ENCODE measurements at regions not wholly inside any gene's neighbourhood (a gene's known extent, or its start where the extent isn't known, plus 50 kb on each side); places are given as distances from the start of the nearest gene placed in this dataset.
"Not testable (repeated sequence)": the region's sequence is repeated elsewhere in the genome, so short reads cannot be mapped to it uniquely, and the experiment has no call there.

GRCh38 chr20:30910937-30911725 is 346.3 kb upstream of the DEFB115 start:
- Mint-ChIP-seq H3K27ac (peak overlapping the region in 1 of 8 donors; percentile 2), H3K4me1 (peaks cover 5 to 10% (median 6%) of the 10 kb centered on the region in 3 donors), H3K27me3 (peaks cover 20 to 27% of the 10 kb centered on the region in 2 donors), H3K36me3 (peaks cover 0 to 8% (median 0%) of the 10 kb centered on the region in 3 donors), H3K4me3 (no peak overlapping the region), H3K9me3 (peaks cover 0 to 39% (median 37%) of the 10 kb centered on the region in 5 donors)
- DNase-seq: no peak
- no peak overlapping the region for H3K4me3 ChIP-seq (ENCODE audit: low read length)
- H3K36me3 ChIP-seq (ENCODE audit: insufficient read depth, low read length): no peaks in the 10 kb centered on the region
- H3K27me3 ChIP-seq (ENCODE audit: insufficient read depth, low read length, poor library complexity, severe bottlenecking): no peaks in the 10 kb centered on the region
- H3K27ac ChIP-seq (ENCODE audit: low read depth, low read length): no peak overlapping the region
- CTCF ChIA-PET: no interaction called here
- POLR2A ChIA-PET: no interaction called here
- no peaks in the 10 kb centered on the region for H3K9me3 ChIP-seq (ENCODE audit: low read length)
- no peaks in the 10 kb centered on the region for H3K4me1 ChIP-seq (ENCODE audit: insufficient read depth, low read length)

- H3K4me1 ChIP-seq (ENCODE audit: insufficient read depth, low read length); H3K27me3 ChIP-seq (ENCODE audit: insufficient read depth, low read length, poor library complexity, severe bottlenecking); DNase-seq; H3K4me1 Mint-ChIP-seq; H3K9me3 ChIP-seq (ENCODE audit: low read length); H3K27ac Mint-ChIP-seq; H3K36me3 Mint-ChIP-seq; H3K36me3 ChIP-seq (ENCODE audit: insufficient read depth, low read length); POLR2A ChIA-PET; H3K4me3 ChIP-seq (ENCODE audit: low read length); CTCF ChIA-PET; H3K4me3 Mint-ChIP-seq; H3K27ac ChIP-seq (ENCODE audit: low read depth, low read length): not testable (repeated sequence)
- Mint-ChIP-seq H3K27me3 (peaks cover 17 to 27% of the 10 kb centered on the region in 2 donors), H3K9me3 (peaks cover 0 to 37% (median 32%) of the 10 kb centered on the region in 5 donors)
Measured at GRCh38 chr20:30911832-30912660, 345.4 kb upstream of the DEFB115 start.

DNA sequence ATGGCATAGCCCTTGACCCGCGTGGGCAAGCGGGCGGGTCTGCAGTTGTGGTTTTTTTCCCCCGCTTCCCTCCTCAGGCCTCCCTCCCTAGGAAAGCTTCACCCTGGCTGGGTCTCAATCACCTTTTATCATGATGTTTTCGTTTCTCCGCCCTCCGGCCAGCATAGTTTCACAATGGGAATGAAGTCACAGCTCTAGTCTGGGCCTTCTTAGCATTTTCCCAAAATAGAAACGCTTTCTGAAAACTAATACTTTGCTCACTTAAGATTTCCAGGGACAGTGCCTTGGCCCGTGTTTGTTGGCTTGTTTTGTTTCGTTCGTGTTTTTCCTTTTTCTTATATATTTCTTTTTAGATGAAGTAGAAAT is 344.8 kb upstream of the DEFB115 start:
- POLR2A ChIA-PET; H3K4me1 Mint-ChIP-seq; H3K4me1 ChIP-seq (ENCODE audit: insufficient read depth, low read length); DNase-seq; H3K36me3 Mint-ChIP-seq; CTCF ChIA-PET; H3K27ac ChIP-seq (ENCODE audit: low read depth, low read length); H3K36me3 ChIP-seq (ENCODE audit: insufficient read depth, low read length); H3K27me3 ChIP-seq (ENCODE audit: insufficient read depth, low read length, poor library complexity, severe bottlenecking); H3K27ac Mint-ChIP-seq; H3K4me3 Mint-ChIP-seq; H3K9me3 ChIP-seq (ENCODE audit: low read length); H3K4me3 ChIP-seq (ENCODE audit: low read length): not testable (repeated sequence)
- peaks cover 17 to 27% of the 10 kb centered on the region in 2 donors for H3K27me3 Mint-ChIP-seq
- peaks cover 0 to 36% (median 30%) of the 10 kb centered on the region in 5 donors for H3K9me3 Mint-ChIP-seq

DNA sequence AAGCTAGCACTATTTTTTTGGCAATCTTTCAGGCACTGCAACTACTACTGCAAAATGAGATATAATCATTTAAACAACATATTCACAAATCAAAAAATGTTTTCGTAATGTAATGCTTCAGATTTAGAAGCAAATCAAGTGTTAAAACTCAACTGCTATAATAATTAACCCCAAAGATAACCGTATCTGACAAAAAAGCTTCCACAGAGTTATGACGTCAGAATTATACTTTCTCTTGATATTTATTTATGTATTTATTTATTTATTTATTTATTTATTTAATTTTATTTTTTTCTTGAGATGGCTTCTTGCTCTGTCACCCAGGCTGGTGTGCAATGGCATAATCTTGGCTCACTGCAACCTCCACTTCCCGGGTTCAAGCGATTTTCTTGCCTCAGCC is 341.1 kb upstream of the DEFB115 start:
- peaks cover 0 to 22% (median 20%) of the 10 kb centered on the region in 5 donors for H3K9me3 Mint-ChIP-seq
- H3K27me3 ChIP-seq (ENCODE audit: insufficient read depth, low read length, poor library complexity, severe bottlenecking); H3K36me3 Mint-ChIP-seq; H3K36me3 ChIP-seq (ENCODE audit: insufficient read depth, low read length); H3K27ac Mint-ChIP-seq; DNase-seq; H3K9me3 ChIP-seq (ENCODE audit: low read length); H3K4me1 ChIP-seq (ENCODE audit: insufficient read depth, low read length); H3K4me3 ChIP-seq (ENCODE audit: low read length); CTCF ChIA-PET; H3K27ac ChIP-seq (ENCODE audit: low read depth, low read length); H3K4me1 Mint-ChIP-seq; H3K4me3 Mint-ChIP-seq; POLR2A ChIA-PET: not testable (repeated sequence)
- H3K27me3 Mint-ChIP-seq: peaks cover 11 to 25% of the 10 kb centered on the region in 2 donors

DNA sequence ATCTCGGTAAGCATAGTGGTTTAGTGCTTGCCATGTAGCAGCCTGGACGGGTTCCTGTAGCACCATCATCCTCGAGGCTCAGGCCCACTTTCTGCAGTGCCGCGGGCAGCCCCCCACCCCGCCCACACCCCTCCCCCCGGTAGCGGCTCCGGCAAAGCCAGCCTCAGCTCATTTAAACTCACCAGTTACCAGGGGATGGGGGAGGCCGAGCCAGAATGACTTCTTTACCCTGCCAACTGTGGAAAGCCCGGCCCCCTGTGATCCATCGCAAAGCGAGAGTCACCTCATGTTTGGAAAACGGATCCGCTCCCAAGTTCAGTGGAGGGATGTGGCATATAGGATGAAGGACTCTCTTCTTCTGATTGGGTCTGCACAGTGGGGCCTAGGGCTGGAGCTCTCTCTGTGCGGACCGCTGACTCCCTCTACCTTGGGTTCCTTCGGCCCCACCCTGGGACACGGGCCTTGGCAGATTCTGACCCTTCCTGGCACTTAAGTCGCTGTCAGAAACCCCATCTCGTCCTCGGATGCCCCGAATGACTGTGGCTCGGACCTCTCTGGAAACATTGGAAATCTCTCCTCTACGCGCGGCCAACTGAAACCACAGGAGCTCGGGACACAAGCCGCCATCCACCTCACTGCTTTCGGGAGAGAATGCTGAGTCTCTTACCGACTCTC is 337.8 kb upstream of the DEFB115 start:
- Histone ChIP-seq H3K4me3 (ENCODE audit: low read length) (no peak overlapping the region), H3K4me1 (ENCODE audit: insufficient read depth, low read length) (no peaks in the 10 kb centered on the region), H3K9me3 (ENCODE audit: low read length) (no peaks in the 10 kb centered on the region), H3K36me3 (ENCODE audit: insufficient read depth, low read length) (no peaks in the 10 kb centered on the region), H3K27ac (ENCODE audit: low read depth, low read length) (no peak overlapping the region), H3K27me3 (ENCODE audit: insufficient read depth, low read length, poor library complexity, severe bottlenecking) (no peaks in the 10 kb centered on the region)
- no peak overlapping the region for H3K4me3 Mint-ChIP-seq
- peaks cover 0 to 8% (median 2%) of the 10 kb centered on the region in 3 donors for H3K36me3 Mint-ChIP-seq
- peaks cover 0 to 4% of the 10 kb centered on the region in 2 donors for H3K27me3 Mint-ChIP-seq
- H3K27ac Mint-ChIP-seq: no peak overlapping the region
- H3K4me1 Mint-ChIP-seq: no peaks in the 10 kb centered on the region
- CTCF ChIA-PET: no interaction called here
- H3K9me3 Mint-ChIP-seq: peaks cover 8 to 21% (median 14%) of the 10 kb centered on the region in 5 donors
- POLR2A ChIA-PET: no interaction called here
- no peak for DNase-seq

DNA sequence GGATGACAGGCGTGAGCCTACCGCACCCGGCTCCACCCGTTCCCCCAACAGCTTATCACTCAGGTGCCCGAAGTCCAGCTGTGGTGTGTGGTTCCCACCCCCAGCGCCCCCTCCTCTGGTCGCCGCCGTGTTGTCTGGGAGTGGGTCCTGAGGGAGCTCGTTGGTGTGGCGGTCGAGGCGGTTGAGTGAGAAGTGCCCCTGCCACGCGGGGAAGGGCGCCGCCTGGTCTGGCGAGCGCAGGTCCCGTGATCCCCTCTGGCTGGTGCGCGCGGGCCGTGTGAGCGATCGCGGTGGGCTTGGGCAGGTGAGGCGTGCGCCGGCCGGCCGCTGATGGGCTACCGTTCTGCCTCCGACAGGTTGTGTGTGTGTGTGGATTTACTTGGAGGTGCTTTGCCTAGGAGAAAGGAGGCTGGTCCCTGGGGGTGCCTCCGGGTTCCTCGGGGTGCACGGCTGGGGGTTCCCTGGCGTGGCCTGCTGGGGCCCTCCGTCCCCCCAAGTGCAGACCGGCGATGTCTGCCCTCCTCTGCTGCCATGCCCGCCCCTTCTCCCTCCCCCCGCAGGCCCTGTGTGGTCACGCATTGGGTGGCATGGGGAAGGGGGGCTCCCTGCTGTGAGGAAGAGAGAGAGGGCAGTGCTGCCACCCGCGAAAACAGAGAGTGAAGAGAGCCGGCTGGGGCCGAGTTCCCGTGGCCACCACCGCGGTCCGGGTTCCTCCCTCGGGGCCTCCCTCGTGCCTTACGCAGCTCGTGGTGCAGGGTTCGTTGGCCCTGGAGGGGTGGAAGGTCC is 336.0 kb upstream of the DEFB115 start:
- H3K27ac Mint-ChIP-seq: no peak overlapping the region
- H3K4me1 Mint-ChIP-seq: no peaks in the 10 kb centered on the region
- ChIA-PET POLR2A (no interaction called here), CTCF (no interaction called here)
- Histone ChIP-seq H3K9me3 (ENCODE audit: low read length) (no peaks in the 10 kb centered on the region), H3K27ac (ENCODE audit: low read depth, low read length) (no peak overlapping the region), H3K36me3 (ENCODE audit: insufficient read depth, low read length) (no peaks in the 10 kb centered on the region), H3K27me3 (ENCODE audit: insufficient read depth, low read length, poor library complexity, severe bottlenecking) (no peaks in the 10 kb centered on the region), H3K4me3 (ENCODE audit: low read length) (no peak overlapping the region), H3K4me1 (ENCODE audit: insufficient read depth, low read length) (no peaks in the 10 kb centered on the region)
- no peak overlapping the region for H3K4me3 Mint-ChIP-seq
- DNase-seq: no peak
- H3K27me3 Mint-ChIP-seq: peaks cover 0 to 4% of the 10 kb centered on the region in 2 donors
- peaks cover 0 to 19% (median 2%) of the 10 kb centered on the region in 3 donors for H3K36me3 Mint-ChIP-seq
- peaks cover 12 to 37% (median 25%) of the 10 kb centered on the region in 5 donors for H3K9me3 Mint-ChIP-seq

DNA sequence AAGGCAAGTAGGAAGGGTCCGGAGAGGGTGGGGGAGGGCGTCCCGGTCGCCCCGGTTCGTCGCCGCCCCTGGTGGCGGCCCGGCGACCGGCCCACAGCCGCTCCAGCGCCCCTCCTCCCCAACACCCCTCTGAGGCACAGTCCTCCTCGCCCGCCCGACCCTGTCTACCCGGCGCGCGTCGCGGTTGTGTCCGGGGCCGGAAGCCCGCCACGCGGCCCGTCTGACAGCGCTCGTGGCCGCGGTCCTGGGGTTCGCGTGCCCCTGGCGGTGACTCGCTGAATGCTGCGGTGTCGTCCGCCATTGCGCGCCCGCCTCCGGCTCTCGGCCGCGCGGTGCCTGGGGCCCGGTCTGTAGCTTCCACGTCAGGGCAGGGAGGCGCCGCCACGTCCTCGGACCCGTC is 335.3 kb upstream of the DEFB115 start:
- no peak for DNase-seq
- POLR2A ChIA-PET: no interaction called here
- Histone ChIP-seq H3K36me3 (ENCODE audit: insufficient read depth, low read length) (no peaks in the 10 kb centered on the region), H3K4me3 (ENCODE audit: low read length) (no peak overlapping the region), H3K4me1 (ENCODE audit: insufficient read depth, low read length) (no peaks in the 10 kb centered on the region), H3K9me3 (ENCODE audit: low read length) (no peaks in the 10 kb centered on the region), H3K27ac (ENCODE audit: low read depth, low read length) (no peak overlapping the region), H3K27me3 (ENCODE audit: insufficient read depth, low read length, poor library complexity, severe bottlenecking) (no peaks in the 10 kb centered on the region)
- Mint-ChIP-seq H3K36me3 (peaks cover under 1 to 25% (median 2%) of the 10 kb centered on the region in 3 donors), H3K27ac (no peak overlapping the region), H3K4me1 (no peaks in the 10 kb centered on the region), H3K27me3 (peaks cover 0 to 4% of the 10 kb centered on the region in 2 donors), H3K9me3 (peaks cover 12 to 42% (median 30%) of the 10 kb centered on the region in 5 donors), H3K4me3 (no peak overlapping the region)
- CTCF ChIA-PET: no interaction called here
